Activated naive CD8-positive, alpha-beta T cell treated with anti-CD3 and anti-CD28 coated beads, Interleukin-2, amount 10 ng/mL, durations not matched to agents 7 days and 5 days (primary cell): ENCODE measurements at regions not wholly inside any gene's neighbourhood (a gene's known extent, or its start where the extent isn't known, plus 50 kb on each side); places are given as distances from the start of the nearest gene placed in this dataset.
A peak's percentile ranks its signal among the peaks of the same experiment; 100 is the strongest.

Source experiments
- ATAC-seq: fragments of 150-1000 bp; cut with Tn5 transposase; one replicate; pipeline ENCODE4 v1.10.0; 2021; ENCODE audit warnings: low read depth, moderate library complexity
- POLR2A ChIA-PET: fragments of 350-600 bp; sonication (Branson Sonifier 250); formaldehyde crosslinking; loops from one replicate; lab custom pipeline; 2021; ENCODE audit warnings: antibody characterized with exemption; lab: Charles Lee
- DNase-seq: peaks from one replicate; pipeline ENCODE4 v3.0.0; 2021
- H3K27ac Mint-ChIP-seq: one replicate; pipeline ENCODE4 v1.8.0; 2022; ENCODE audit warnings: mild to moderate bottlenecking, mixed read lengths
- H3K27me3 Mint-ChIP-seq: one replicate; pipeline ENCODE4 v1.8.0; 2022; ENCODE audit warnings: mild to moderate bottlenecking, moderate library complexity, mixed read lengths
- H3K36me3 Mint-ChIP-seq: one replicate; pipeline ENCODE4 v1.8.0; 2021; ENCODE audit warnings: mild to moderate bottlenecking, mixed read lengths
- H3K4me1 Mint-ChIP-seq: one replicate; pipeline ENCODE4 v1.8.0; 2021; ENCODE audit warnings: mixed read lengths
- H3K4me3 Mint-ChIP-seq: one replicate; pipeline ENCODE4 v1.8.0; 2022; ENCODE audit warnings: mild to moderate bottlenecking, moderate library complexity, mixed read lengths
- H3K9me3 Mint-ChIP-seq: one replicate; pipeline ENCODE4 v1.8.0; 2021; ENCODE audit warnings: mixed read lengths

GRCh38 chr13:78040205-78040830 is 121.7 kb upstream of the EDNRB start:
- ATAC-seq: no peak
- H3K27ac Mint-ChIP-seq: no peak overlapping the region

GRCh38 chr13:78036841-78037240 is 118.2 kb upstream of the EDNRB start:
- POLR2A ChIA-PET: no interaction called here
- Mint-ChIP-seq H3K27ac (no peak overlapping the region), H3K4me1 (no peaks in the 10 kb centered on the region)

More at GRCh38 chr13:78040205-78040830, 121.7 kb upstream of the EDNRB start:
- H3K36me3 Mint-ChIP-seq: no peaks in the 10 kb centered on the region
- POLR2A ChIA-PET: no interaction called here
- no peaks in the 10 kb centered on the region for H3K4me1 Mint-ChIP-seq
- H3K4me3 Mint-ChIP-seq: no peak overlapping the region
- no peaks in the 10 kb centered on the region for H3K9me3 Mint-ChIP-seq
- peaks cover 13% of the 10 kb centered on the region for H3K27me3 Mint-ChIP-seq
- no peak for DNase-seq

DNA sequence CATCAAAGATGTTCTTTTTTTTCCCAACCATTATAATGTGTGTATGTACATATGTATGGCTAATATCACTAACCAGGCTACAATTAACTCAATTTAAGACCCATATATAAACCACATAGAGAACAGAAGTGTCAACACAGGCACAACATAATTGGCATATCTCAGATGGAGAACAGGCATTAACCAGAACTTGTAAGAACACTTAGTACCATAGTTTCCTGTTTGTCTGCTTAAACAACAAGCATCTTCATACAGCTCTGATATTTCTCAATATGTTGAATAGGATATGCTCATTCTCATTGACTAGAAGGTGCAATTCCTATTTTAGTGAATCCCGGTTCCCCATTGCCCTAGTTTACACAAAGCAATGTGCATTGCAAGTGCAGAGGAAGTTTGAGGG is 116.9 kb upstream of the EDNRB start:
- Mint-ChIP-seq H3K4me1 (no peaks in the 10 kb centered on the region), H3K9me3 (no peaks in the 10 kb centered on the region), H3K27ac (no peak overlapping the region), H3K4me3 (no peak overlapping the region), H3K36me3 (no peaks in the 10 kb centered on the region), H3K27me3 (peaks cover 20% of the 10 kb centered on the region)
- no peak for DNase-seq
- ATAC-seq: no peak
- POLR2A ChIA-PET: no interaction called here

More at GRCh38 chr13:78036841-78037240, 118.2 kb upstream of the EDNRB start:
- DNase-seq (no peak), ATAC-seq (no peak)
- peaks cover 18% of the 10 kb centered on the region for H3K27me3 Mint-ChIP-seq
- no peak overlapping the region for H3K4me3 Mint-ChIP-seq
- no peaks in the 10 kb centered on the region for H3K36me3 Mint-ChIP-seq
- no peaks in the 10 kb centered on the region for H3K9me3 Mint-ChIP-seq

- DNase-seq (no peak), ATAC-seq (no peak)
- Mint-ChIP-seq H3K4me1 (no peaks in the 10 kb centered on the region), H3K36me3 (no peaks in the 10 kb centered on the region), H3K9me3 (no peaks in the 10 kb centered on the region), H3K27me3 (peaks cover 22% of the 10 kb centered on the region), H3K27ac (no peak overlapping the region), H3K4me3 (no peak overlapping the region)
- POLR2A ChIA-PET: no interaction called here
Observed at GRCh38 chr13:78033509-78033908, 114.9 kb upstream of the EDNRB start.

DNA sequence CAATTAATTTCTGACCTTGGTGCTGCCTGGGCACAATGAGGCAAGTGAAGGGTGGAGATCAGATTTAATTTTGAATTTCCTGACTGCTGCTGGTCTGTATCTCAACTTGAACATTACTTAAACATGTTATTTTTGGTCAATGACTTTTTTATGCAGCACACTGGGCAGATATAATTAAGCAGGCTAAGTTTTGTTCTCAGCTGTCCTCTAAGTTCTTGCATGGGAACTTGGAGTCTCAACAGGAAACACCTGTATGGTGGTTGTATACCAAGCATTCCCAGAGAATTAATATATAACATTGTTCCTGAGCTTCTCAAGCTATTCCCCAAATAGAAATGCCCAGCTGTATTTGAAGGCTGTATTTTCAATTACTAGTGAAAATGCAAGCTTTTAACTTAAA is 113.5 kb upstream of the EDNRB start:
- ATAC-seq (no peak), DNase-seq (no peak)
- H3K27me3 Mint-ChIP-seq: peaks cover 22% of the 10 kb centered on the region
- H3K9me3 Mint-ChIP-seq: no peaks in the 10 kb centered on the region
- H3K4me3 Mint-ChIP-seq: no peak overlapping the region
- POLR2A ChIA-PET: no interaction called here
- no peak overlapping the region for H3K27ac Mint-ChIP-seq
- peaks cover 3% of the 10 kb centered on the region for H3K4me1 Mint-ChIP-seq
- no peaks in the 10 kb centered on the region for H3K36me3 Mint-ChIP-seq

DNA sequence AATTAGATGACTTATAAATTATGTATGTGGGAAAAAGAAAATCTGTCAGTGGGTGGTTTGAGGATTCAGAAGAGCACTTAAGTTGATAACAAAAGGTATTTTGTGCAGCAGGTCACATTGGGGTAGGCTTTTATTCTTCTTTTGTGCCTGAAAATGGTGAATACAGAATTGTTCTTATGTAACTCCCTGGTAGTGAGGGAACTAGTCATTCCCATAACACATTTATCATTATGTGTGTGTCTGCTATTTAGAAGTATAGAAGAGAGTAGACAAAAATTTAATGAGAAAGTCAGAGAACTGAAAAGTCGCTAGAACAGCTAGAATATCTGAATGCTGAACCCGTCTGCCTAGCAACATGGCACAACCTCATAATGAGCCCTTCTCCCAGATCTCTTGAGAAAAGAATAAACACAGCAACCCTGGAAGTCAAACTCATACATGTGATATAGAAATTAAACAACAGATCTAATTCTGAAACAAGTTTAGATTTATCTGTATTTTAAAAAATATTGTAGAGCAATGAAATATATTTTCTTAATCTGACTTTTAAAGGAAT is 111.8 kb upstream of the EDNRB start:
- POLR2A ChIA-PET: no interaction called here
- Mint-ChIP-seq H3K36me3 (no peaks in the 10 kb centered on the region), H3K4me3 (no peak overlapping the region), H3K27me3 (peaks cover 18% of the 10 kb centered on the region), H3K4me1 (peaks cover 3% of the 10 kb centered on the region), H3K27ac (no peak overlapping the region), H3K9me3 (no peaks in the 10 kb centered on the region)
- no peak for DNase-seq
- ATAC-seq: no peak

DNA sequence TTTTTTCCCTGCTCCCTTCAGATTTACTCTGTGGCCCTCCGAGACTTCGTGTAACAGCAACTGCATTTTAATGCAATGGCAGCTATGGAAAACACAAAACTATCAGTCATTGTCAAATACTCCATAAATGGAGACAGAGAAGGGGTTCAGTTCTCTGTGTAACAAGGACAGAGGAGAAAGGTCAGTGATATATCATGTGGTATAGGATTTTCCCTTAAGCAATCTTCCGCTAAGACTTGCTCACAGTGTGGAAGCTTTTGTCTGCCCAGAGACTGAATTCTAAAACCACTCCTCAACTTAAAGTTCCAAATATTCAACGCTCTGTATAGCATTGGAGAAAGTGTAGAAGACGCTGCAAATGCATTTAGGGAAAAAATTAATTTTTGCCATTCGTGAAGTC is 111.3 kb upstream of the EDNRB start:
- DNase-seq (no peak), ATAC-seq (no peak)
- H3K27ac Mint-ChIP-seq: no peak overlapping the region
- no peaks in the 10 kb centered on the region for H3K9me3 Mint-ChIP-seq
- peaks cover 3% of the 10 kb centered on the region for H3K4me1 Mint-ChIP-seq
- POLR2A ChIA-PET: no interaction called here
- no peaks in the 10 kb centered on the region for H3K36me3 Mint-ChIP-seq
- peaks cover 14% of the 10 kb centered on the region for H3K27me3 Mint-ChIP-seq
- H3K4me3 Mint-ChIP-seq: no peak overlapping the region

- POLR2A ChIA-PET: no interaction called here
- H3K27ac Mint-ChIP-seq: no peak overlapping the region
- no peak overlapping the region for H3K4me3 Mint-ChIP-seq
- DNase-seq (no peak), ATAC-seq (no peak)
- H3K9me3 Mint-ChIP-seq: peaks cover 2% of the 10 kb centered on the region
- H3K27me3 Mint-ChIP-seq: peaks cover 8% of the 10 kb centered on the region
- H3K4me1 Mint-ChIP-seq: peaks cover 3% of the 10 kb centered on the region
- peaks cover 2% of the 10 kb centered on the region for H3K36me3 Mint-ChIP-seq
Observed at GRCh38 chr13:78028960-78029359, 110.3 kb upstream of the EDNRB start.

- peaks cover 3% of the 10 kb centered on the region for H3K36me3 Mint-ChIP-seq
- H3K27me3 Mint-ChIP-seq: peaks cover 3% of the 10 kb centered on the region
- H3K27ac Mint-ChIP-seq: no peak overlapping the region
- ATAC-seq (no peak), DNase-seq (no peak)
- POLR2A ChIA-PET: no interaction called here
- no peak overlapping the region for H3K4me3 Mint-ChIP-seq
- peaks cover 3% of the 10 kb centered on the region for H3K9me3 Mint-ChIP-seq
- H3K4me1 Mint-ChIP-seq: peaks cover 17% of the 10 kb centered on the region
Observed at GRCh38 chr13:78024996-78025395, 106.4 kb upstream of the EDNRB start.

GRCh38 chr13:78022164-78022877 is 103.7 kb upstream of the EDNRB start:
- peak; percentile 100 for ATAC-seq
- peak overlapping the region; percentile 29 for H3K4me3 Mint-ChIP-seq
- H3K27me3 Mint-ChIP-seq: peaks cover 7% of the 10 kb centered on the region
- DNase-seq: peak; percentile 28
- H3K9me3 Mint-ChIP-seq: peaks cover 4% of the 10 kb centered on the region
- POLR2A ChIA-PET: no interaction called here
- H3K36me3 Mint-ChIP-seq: peaks cover 3% of the 10 kb centered on the region
- peaks cover 16% of the 10 kb centered on the region for H3K4me1 Mint-ChIP-seq
- peak overlapping the region; percentile 46 for H3K27ac Mint-ChIP-seq

- Mint-ChIP-seq H3K27ac (no peak overlapping the region), H3K9me3 (peaks cover 8% of the 10 kb centered on the region), H3K27me3 (peaks cover 17% of the 10 kb centered on the region), H3K4me3 (no peak overlapping the region), H3K4me1 (peaks cover 14% of the 10 kb centered on the region), H3K36me3 (peaks cover 3% of the 10 kb centered on the region)
- no peak for DNase-seq
- ATAC-seq: no peak
- POLR2A ChIA-PET: no interaction called here
Observed at GRCh38 chr13:78020861-78021260, 102.2 kb upstream of the EDNRB start.

DNA sequence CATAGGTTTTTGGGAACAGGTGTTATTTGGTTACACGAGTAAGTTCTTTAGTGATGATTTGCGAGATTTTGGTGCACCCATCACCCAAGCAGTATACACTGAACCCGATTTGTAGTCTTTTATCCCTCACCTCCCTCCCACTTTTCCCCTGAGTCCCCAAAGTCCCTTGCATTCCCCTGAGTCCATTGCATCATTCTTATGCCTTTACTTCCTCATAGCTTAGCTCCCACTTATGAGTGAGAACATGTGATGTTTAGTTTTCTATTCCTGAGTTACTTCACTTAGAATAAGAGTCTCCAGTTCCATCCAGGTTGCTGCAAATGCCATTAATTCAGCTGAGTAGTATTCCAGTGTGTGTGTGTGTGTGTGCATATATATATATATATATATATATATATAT is 97.2 kb upstream of the EDNRB start:
- Mint-ChIP-seq H3K4me3 (no peak overlapping the region), H3K36me3 (no peaks in the 10 kb centered on the region), H3K4me1 (no peaks in the 10 kb centered on the region), H3K27ac (no peak overlapping the region), H3K9me3 (peaks cover 6% of the 10 kb centered on the region), H3K27me3 (peaks cover 20% of the 10 kb centered on the region)
- POLR2A ChIA-PET: no interaction called here
- ATAC-seq: no peak
- no peak for DNase-seq

GRCh38 chr13:78012046-78012445 is 93.4 kb upstream of the EDNRB start:
- Mint-ChIP-seq H3K36me3 (no peaks in the 10 kb centered on the region), H3K4me1 (no peaks in the 10 kb centered on the region), H3K27me3 (peaks cover 14% of the 10 kb centered on the region), H3K4me3 (no peak overlapping the region), H3K9me3 (peaks cover 5% of the 10 kb centered on the region), H3K27ac (no peak overlapping the region)
- ATAC-seq: no peak
- POLR2A ChIA-PET: no interaction called here
- DNase-seq: no peak

GRCh38 chr13:78004821-78005220 is 86.2 kb upstream of the EDNRB start:
- POLR2A ChIA-PET: no interaction called here
- Mint-ChIP-seq H3K27me3 (peaks cover 3% of the 10 kb centered on the region), H3K4me3 (no peak overlapping the region), H3K9me3 (peaks cover 4% of the 10 kb centered on the region), H3K27ac (no peak overlapping the region), H3K4me1 (no peaks in the 10 kb centered on the region), H3K36me3 (no peaks in the 10 kb centered on the region)
- no peak for ATAC-seq
- no peak for DNase-seq
